Neural cell (in vitro differentiated cells): ENCODE measurements at regions not wholly inside any gene's neighbourhood (a gene's known extent, or its start where the extent isn't known, plus 50 kb on each side); places are given as distances from the start of the nearest gene placed in this dataset.
A peak's percentile ranks its signal among the peaks of the same experiment; 100 is the strongest.

Experiments used
- H2AFZ ChIP-seq: fragments of 200-600, 300-800 bp; sonication (generic), shearing (Covaris generic); 2 replicates; pipeline ENCODE4 v1.6.0; 2014; ENCODE audit warnings: low read depth, mild to moderate bottlenecking, antibody characterized with exemption, low read length, moderate library complexity
- H3F3A ChIP-seq: fragments of 200-600 bp; shearing (Covaris generic); 2 replicates; pipeline ENCODE4 v1.6.1; 2016; ENCODE audit warnings: mild to moderate bottlenecking, moderate library complexity, mixed read lengths, antibody characterized with exemption, low read length; ENCODE audit not compliant: insufficient read depth, poor library complexity, severe bottlenecking
- H3K27ac ChIP-seq: fragments of 200-600, 300-800 bp; sonication (generic), shearing (Covaris generic); 2 replicates; pipeline ENCODE4 v1.5.1; 2014; ENCODE audit warnings: mild to moderate bottlenecking, low read length, moderate library complexity
- H3K27me3 ChIP-seq: fragments of 300-800, 200-600 bp; sonication (generic), shearing (Covaris generic); 2 replicates; pipeline ENCODE4 v1.6.0; 2014; ENCODE audit warnings: mild to moderate bottlenecking, low read depth, low read length, moderate library complexity; ENCODE audit not compliant: insufficient read depth
- H3K36me3 ChIP-seq: fragments of 300-800, 200-600 bp; sonication (generic), shearing (Covaris generic); 2 replicates; pipeline ENCODE4 v1.5.1; 2014; ENCODE audit warnings: mild to moderate bottlenecking, antibody characterized with exemption, low read length, moderate library complexity; ENCODE audit not compliant: insufficient read depth
- H3K4me2 ChIP-seq: fragments of 300-800, 200-600 bp; sonication (generic), shearing (Covaris generic); 2 replicates; pipeline ENCODE4 v1.6.0; 2014; ENCODE audit warnings: mild to moderate bottlenecking, low read length
- H3K4me3 ChIP-seq: fragments of 300-800, 200-600 bp; sonication (generic), shearing (Covaris generic); 2 replicates; pipeline ENCODE4 v1.5.1; 2014; ENCODE audit warnings: mild to moderate bottlenecking, low read length, moderate library complexity
- H3K79me2 ChIP-seq: fragments of 200-600 bp; shearing (Covaris generic); replicated peaks from 2 replicates; pipeline ENCODE4 v1.6.0; 2014; ENCODE audit warnings: mild to moderate bottlenecking, low read length, moderate library complexity; ENCODE audit not compliant: insufficient read depth
- H3K9ac ChIP-seq: fragments of 300-800, 200-600 bp; sonication (generic), shearing (Covaris generic); 2 replicates; pipeline ENCODE4 v1.6.1; 2016; ENCODE audit warnings: mild to moderate bottlenecking, low read length, mixed read lengths
- H3K9me2 ChIP-seq: fragments of 200-600 bp; shearing (Covaris generic); 2 replicates; pipeline ENCODE4 v1.6.1; 2016; ENCODE audit warnings: mild to moderate bottlenecking, low read length, mixed read lengths; ENCODE audit not compliant: insufficient read depth
- H3K9me3 ChIP-seq: fragments of 200-600, 300-800 bp; sonication (generic), shearing (Covaris generic); 2 replicates; pipeline ENCODE4 v1.6.1; 2016; ENCODE audit warnings: mild to moderate bottlenecking, mixed run types, low read length, moderate library complexity, mixed read lengths
- H4K20me1 ChIP-seq: fragments of 200-600 bp; shearing (Covaris generic); 2 replicates; pipeline ENCODE4 v1.6.1; 2016; ENCODE audit warnings: mild to moderate bottlenecking, mixed run types; ENCODE audit not compliant: insufficient read depth
- CTCF ChIP-seq: fragments of 450-650 bp; IDR thresholded peaks from 2 replicates; pipeline ENCODE4 v1.5.1; 2014; ENCODE audit warnings: antibody characterized with exemption, mild to moderate bottlenecking, moderate library complexity; ENCODE audit not compliant: poor library complexity, severe bottlenecking
- EP300 ChIP-seq: fragments of 450-650 bp; conservative IDR thresholded peaks from 2 replicates; pipeline ENCODE4 v1.6.1; 2014; ENCODE audit warnings: antibody characterized with exemption, mild to moderate bottlenecking, moderate library complexity; ENCODE audit not compliant: poor library complexity, severe bottlenecking
- EZH2 ChIP-seq: fragments of 200-600, 300-800 bp; shearing (Covaris generic), sonication (generic); IDR thresholded peaks from 2 replicates; pipeline ENCODE4 v1.6.1; 2014; ENCODE audit warnings: antibody characterized with exemption, low read length, borderline replicate concordance, mild to moderate bottlenecking; ENCODE audit not compliant: insufficient read depth, poor library complexity, severe bottlenecking
- MXI1 ChIP-seq: fragments of 450-650 bp; conservative IDR thresholded peaks from 2 replicates; pipeline ENCODE4 v1.6.1; 2014; ENCODE audit warnings: antibody characterized with exemption, mild to moderate bottlenecking; ENCODE audit not compliant: poor library complexity, severe bottlenecking
- POLR2AphosphoS5 ChIP-seq: IDR thresholded peaks from 2 replicates; pipeline ENCODE4 v1.6.1; 2012
- RAD21 ChIP-seq: fragments of 450-650 bp; conservative IDR thresholded peaks from 2 replicates; pipeline ENCODE4 v1.6.1; 2014; ENCODE audit warnings: antibody characterized with exemption, mild to moderate bottlenecking, moderate library complexity
- REST ChIP-seq: IDR thresholded peaks from 2 replicates; pipeline ENCODE4 v1.6.1; 2012; ENCODE audit warnings: borderline replicate concordance
- SMC3 ChIP-seq: fragments of 450-650 bp; conservative IDR thresholded peaks from 2 replicates; pipeline ENCODE4 v1.6.1; 2014; ENCODE audit warnings: antibody characterized with exemption, mild to moderate bottlenecking, moderate library complexity; ENCODE audit not compliant: poor library complexity
- TAF1 ChIP-seq: IDR thresholded peaks from 2 replicates; pipeline ENCODE4 v1.6.1; 2012; ENCODE audit warnings: low read depth

GRCh38 chr1:58094221-58094620, 452.3 kb downstream of the OMA1 start:
- H4K20me1 ChIP-seq = no peaks in the 10 kb centered on the region
- H3K9me2 ChIP-seq = no peaks in the 10 kb centered on the region
- no peak overlapping the region for H3K9ac ChIP-seq
- no peak overlapping the region for H2AFZ ChIP-seq
- H3K9me3 ChIP-seq = no peaks in the 10 kb centered on the region
- no peaks in the 10 kb centered on the region for H3K27me3 ChIP-seq
- no peak overlapping the region for H3K27ac ChIP-seq
- no peaks in the 10 kb centered on the region for H3F3A ChIP-seq
- H3K79me2 ChIP-seq = no peaks in the 10 kb centered on the region
- no peak overlapping the region for H3K4me2 ChIP-seq
- TF ChIP-seq RAD21 (no peak), EZH2 (no peak), CTCF (no peak), MXI1 (no peak), SMC3 (no peak), EP300 (no peak), POLR2AphosphoS5 (no peak), REST (no peak), TAF1 (no peak)
- no peaks in the 10 kb centered on the region for H3K36me3 ChIP-seq
- H3K4me3 ChIP-seq = no peak overlapping the region

- no peaks in the 10 kb centered on the region for H3K36me3 ChIP-seq
- no peak overlapping the region for H3K4me3 ChIP-seq
- no peaks in the 10 kb centered on the region for H3K9me2 ChIP-seq
Measured at GRCh38 chr1:58090640-58091039, 455.9 kb downstream of the OMA1 start.

More at GRCh38 chr1:58090640-58091039, 455.9 kb downstream of the OMA1 start:
- Histone ChIP-seq H3K27ac (peak overlapping the region; percentile 58), H2AFZ (no peak overlapping the region), H3K4me2 (peak overlapping the region; percentile 49), H3K9ac (peak overlapping the region; percentile 4), H3K79me2 (no peaks in the 10 kb centered on the region), H3K9me3 (no peaks in the 10 kb centered on the region), H4K20me1 (no peaks in the 10 kb centered on the region), H3F3A (no peaks in the 10 kb centered on the region), H3K27me3 (no peaks in the 10 kb centered on the region)
- TF ChIP-seq TAF1 (no peak), SMC3 (peak; percentile 29), EP300 (peak; percentile 98), MXI1 (peak; percentile 32), REST (no peak), RAD21 (peak; percentile 45), POLR2AphosphoS5 (peak; percentile 90), EZH2 (no peak), CTCF (no peak)
